Jurkat, Clone E6-1 (cell line): ENCODE measurements at regions not wholly inside any gene's neighbourhood (a gene's known extent, or its start where the extent isn't known, plus 50 kb on each side); places are given as distances from the start of the nearest gene placed in this dataset.

Experiments used
- DNase-seq: peaks from one replicate; pipeline ENCODE4 v3.0.0-alpha.2; 2011; ENCODE audit warnings: low read depth, low spot score
- H3K4me3 ChIP-seq: 2 replicates; pipeline ENCODE4 v1.5.1; 2011; ENCODE audit warnings: mild to moderate bottlenecking, low read length, control low read depth, moderate library complexity

- H3K4me3 ChIP-seq, result no peak overlapping the region
- no peak for DNase-seq
Observed at GRCh38 chr17:69605571-69605970, 191.1 kb downstream of the MAP2K6 start.

DNA sequence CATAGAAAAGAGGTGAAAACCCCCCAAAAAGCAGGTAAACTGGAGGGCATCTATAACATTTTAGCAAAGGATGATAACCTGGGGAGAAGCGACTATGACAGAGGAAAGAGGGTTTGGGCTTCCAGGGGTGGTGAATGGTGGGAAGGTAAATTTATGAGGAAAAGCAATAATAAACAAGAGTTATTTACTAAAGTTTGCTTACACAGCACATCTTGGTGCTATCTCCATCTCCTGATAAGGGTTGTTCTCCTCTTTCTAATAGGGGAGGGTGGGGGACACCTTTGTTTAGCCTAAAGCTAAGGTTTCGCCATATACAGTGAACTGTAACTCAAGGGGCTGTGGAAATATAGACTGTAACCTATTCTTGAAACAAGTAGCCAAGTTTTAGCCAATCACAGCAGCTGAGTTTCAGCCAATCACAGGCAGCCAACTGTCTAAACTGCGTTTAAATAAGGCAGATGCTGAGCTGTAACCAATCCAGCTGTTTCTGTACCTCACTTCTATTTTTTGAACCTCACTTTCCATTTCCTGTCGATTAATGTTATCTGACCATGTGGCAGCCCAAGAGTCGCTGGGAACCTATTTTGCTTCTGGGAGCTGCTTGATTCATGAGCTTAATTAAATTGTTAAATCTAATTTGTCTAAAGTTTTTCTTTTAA is 191.8 kb downstream of the MAP2K6 start:
- no peak overlapping the region for H3K4me3 ChIP-seq
- DNase-seq, result no peak

DNA sequence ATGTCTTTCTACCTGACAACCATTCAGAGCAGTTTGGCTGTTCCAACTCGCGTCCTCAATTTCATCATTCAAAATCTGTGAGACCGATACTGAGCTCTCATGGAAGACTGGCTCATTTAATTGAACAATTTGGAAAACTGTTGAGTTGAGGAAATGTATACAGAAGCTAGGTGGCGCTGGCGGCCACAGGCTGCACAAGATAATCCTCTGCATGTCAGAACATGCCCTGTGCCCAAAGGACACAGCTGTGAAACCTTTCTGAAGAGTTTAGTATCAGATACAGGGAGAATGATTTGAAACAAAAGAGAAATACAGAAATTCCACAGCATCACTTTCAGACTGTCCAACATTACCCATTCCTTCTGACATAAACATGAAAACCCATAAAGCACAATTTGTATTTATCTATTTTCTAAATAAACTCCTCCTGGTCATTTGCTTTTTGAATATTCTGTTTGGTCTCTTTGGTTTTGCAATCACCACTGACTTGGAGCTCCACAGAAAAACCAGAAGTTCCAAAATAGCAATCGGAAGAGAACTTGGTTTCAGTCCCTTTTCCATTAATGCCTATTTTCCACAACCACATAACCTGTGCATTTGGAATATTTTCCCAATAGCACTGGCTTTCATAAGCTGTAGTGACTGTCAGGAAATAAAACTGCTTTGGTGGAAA is 192.8 kb downstream of the MAP2K6 start:
- DNase-seq, result peak; percentile 33
- H3K4me3 ChIP-seq, result no peak overlapping the region

- no peak overlapping the region for H3K4me3 ChIP-seq
- DNase-seq, result no peak
Observed at GRCh38 chr17:69608141-69608540, 193.6 kb downstream of the MAP2K6 start.

DNA sequence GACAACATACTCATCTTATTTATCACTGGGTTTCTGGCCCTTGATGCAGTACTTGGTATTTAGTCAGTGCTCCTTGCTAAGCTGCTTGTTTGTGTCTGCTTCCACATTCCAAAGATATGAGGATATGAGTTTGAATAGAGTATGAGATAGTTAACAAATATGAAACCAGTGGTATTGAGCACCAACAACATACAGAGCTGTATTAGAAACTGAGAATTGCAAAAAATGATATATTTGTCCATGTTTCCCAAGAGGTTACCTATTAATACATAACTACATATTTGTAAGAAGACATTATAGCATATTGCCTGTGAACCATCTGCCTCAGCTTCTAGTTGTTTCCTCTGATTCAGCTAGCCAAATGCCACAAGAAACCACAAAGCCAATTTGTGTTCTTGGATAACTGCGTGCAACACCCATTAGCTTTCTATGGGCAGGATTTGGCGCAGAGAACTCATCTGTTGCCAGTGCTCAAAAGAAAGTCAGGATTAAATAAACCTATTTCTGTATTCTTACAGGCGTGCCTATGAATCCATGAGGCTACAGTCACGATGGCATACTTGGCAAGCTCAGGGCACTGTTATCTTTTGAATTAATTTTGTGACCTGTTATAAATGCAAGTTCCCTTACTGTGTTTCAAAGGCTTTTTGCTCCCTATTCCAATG is 194.4 kb downstream of the MAP2K6 start:
- no peak for DNase-seq
- H3K4me3 ChIP-seq, result no peak overlapping the region

DNA sequence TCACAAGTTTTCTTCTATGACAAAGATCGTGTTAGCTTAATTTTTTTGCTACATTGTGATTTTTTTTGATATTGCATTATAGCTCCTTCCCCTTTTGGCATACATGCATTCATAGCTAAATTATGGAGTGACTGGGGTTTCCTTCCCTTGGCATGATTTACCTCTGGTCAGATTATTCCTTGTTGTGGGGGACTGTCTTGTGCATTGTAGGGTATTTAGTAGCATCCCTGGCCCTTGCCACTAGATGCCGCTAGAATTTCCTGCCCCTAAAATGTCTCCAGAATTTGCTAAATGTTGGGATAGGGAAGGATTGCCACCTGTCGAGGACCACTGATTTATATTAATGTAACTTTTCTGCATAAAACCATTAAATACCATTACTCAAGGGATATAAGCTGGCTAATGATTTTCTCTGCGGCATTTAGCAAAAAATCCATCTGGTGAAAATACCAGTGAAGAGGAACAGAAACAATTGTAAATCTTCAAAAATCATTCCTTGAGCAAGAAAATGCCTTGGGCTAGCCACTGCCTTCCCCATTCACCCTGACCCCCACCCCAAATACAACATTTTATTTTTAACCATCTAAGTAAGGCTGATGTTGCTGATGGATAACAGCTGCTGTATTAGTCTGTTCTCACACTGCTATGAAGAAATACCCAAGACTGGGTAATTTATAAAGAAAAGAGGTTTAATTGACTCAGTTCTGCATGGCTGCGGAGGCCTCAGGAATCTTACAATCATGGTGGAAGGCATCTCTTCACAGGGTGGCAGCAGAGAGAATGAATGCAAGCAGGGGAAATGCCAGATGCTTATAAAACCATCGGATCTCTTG is 195.2 kb downstream of the MAP2K6 start:
- DNase-seq, result no peak
- no peak overlapping the region for H3K4me3 ChIP-seq

GRCh38 chr17:69620363-69620762 is 205.9 kb downstream of the MAP2K6 start:
- no peak for DNase-seq
- no peak overlapping the region for H3K4me3 ChIP-seq

DNA sequence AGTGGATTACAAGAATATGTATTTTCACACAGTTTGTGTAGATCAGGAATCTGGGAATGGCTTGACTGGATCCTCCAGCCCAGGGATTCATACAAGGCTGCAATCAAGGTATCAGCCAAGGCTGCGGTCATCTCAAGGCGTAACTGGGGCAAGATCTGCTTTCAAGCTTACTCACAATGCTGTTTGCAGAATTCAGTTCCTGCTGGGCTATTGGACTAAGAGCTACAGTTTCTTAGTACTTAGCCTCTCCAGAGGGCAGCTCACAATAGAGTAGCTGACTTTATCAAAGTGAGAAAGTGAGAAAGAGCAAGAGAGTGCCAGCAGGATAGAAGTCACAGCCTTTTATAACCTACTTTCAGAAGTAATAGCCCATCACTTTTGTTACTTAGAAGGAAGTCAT is 211.0 kb downstream of the MAP2K6 start:
- DNase-seq, result no peak
- no peak overlapping the region for H3K4me3 ChIP-seq

DNA sequence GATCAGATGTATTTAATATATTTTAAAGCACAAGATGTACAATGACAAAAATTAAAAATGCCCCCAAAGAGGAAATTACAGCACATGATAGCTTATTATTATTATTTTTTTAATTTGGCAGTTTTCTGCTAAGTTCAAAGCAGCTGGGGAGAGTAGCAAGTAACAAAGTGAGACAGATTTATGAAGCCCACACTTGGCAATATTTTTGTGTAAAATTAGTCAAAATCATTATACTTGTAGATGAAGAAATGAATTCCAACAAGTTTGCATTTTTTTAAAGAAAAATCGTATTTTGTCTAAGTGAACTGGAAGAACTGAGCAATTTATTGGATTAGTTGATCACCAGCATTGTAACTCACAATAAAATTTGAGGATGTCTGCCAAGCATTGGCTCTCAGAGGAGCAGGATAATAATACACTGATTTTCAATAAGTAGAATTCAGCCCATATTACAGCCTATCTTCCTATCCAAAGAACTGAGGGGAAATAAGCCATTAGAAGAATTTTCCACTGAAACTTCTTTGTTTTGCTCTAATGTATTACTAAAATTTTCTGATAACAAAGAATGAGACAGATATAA is 215.6 kb downstream of the MAP2K6 start:
- no peak for DNase-seq
- no peak overlapping the region for H3K4me3 ChIP-seq

DNA sequence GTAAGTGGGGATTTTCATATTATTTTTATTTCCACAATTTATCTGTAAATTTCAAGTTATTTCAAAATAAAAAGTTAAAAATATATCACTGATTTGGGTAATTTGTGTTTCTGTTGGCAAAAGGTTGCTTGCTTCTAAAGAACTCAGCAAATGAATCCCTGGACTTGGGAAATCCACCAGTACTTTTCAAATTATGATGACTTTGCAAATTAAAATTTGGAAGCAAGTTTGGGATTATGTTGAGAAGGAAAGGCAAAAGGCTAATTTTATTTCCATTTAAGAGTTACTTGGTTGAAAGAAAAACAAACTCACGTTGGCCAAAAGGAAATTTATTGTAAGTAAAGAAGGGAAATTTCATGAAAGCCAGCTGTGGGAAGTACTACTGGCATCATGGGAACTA is 220.3 kb downstream of the MAP2K6 start:
- H3K4me3 ChIP-seq, result no peak overlapping the region
- no peak for DNase-seq

DNA sequence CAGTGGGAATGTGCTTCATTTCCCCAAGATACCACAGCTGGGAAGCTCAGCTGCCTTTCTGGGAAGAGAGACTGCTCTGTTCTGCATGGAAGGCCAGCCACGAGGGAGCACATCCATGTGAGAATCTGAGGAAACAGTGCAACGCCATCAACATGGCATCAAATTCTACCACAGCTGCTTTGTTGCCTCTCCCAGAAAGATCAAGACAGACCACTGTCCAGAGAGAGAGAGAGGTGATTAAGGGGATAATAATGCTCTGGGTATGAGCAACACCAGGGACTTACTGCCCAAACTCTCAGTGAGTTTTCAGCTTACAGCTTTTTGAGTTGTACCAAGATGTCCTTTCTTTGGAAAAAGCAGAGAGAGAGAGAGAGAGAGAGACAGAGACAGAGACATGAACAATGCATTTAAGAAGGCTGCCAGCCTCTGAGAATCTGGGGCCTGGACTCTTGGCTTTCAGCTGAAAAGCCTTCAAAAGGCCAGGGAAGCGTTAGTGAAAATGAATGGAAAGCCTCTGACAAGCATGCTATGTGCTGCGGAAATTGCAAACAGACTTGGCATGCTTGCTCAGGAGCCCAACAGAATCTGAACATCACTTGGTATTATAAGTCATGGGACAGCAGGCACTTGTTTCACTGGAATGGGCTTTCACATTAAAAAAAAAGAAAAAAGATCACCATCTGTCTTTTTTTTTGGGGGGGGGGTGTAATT is 223.1 kb downstream of the MAP2K6 start:
- no peak for DNase-seq
- H3K4me3 ChIP-seq, result no peak overlapping the region

- DNase-seq, result no peak
- H3K4me3 ChIP-seq, result no peak overlapping the region
Observed at GRCh38 chr17:69639096-69639495, 224.6 kb downstream of the MAP2K6 start.

GRCh38 chr17:69640073-69640472 is 225.6 kb downstream of the MAP2K6 start:
- DNase-seq, result no peak
- H3K4me3 ChIP-seq, result no peak overlapping the region

DNA sequence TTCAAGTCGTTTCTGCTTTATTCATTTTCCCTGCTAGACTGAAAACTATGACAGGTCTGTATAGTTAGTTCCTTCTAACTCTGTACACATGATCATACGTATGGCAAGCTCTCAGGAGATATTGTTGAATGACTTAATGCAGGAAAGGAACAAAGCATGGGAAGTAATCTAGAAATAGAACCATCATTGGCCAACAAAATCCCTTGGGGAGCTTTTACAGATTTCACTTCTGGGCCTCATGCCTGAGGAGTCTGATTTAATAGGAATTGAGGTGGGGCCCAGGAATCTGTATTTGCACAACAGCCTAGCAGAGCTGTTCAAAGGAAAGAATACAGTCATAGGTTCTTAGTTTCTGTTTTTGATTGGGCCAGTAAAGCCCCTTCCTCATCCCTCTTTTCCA is 229.2 kb downstream of the MAP2K6 start:
- no peak for DNase-seq
- no peak overlapping the region for H3K4me3 ChIP-seq

DNA sequence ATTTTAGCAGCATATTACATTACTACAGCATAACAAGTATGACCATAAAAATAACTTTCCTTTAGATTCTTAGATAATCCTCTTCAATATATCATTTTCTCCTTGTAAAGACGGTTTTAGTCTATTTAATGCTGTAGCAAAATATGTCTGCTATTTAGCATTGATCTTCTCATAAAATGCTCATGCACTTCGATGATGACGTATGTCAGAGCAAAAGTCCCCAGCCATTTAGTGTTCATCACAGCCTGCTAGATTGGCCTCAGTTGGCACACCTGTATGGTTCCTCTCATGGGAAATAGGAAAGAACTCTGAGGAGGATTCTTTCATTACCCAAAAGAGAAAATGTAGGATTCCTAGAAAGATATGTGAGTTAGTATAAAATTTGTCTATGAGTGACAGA is 232.2 kb downstream of the MAP2K6 start:
- H3K4me3 ChIP-seq, result no peak overlapping the region
- DNase-seq, result no peak

DNA sequence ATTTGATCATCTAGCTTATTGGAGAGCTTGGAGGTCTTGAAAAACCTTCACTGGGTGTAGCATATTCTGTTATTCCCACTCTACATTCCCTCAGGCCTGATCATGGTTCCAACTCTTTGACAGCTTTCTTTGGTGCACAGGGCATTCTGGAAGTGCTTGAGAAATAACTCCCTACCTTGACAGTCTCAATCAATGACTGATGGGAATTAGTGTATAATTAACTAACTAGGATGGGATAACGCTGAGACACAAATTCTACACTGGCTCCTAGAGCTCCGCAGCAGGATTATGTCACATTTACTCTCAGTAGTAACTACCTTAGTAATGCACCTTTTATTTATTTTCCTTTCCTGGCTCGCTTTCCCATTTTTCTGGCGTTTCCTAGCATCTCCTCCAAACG is 236.4 kb downstream of the MAP2K6 start:
- DNase-seq, result no peak
- H3K4me3 ChIP-seq, result no peak overlapping the region

DNA sequence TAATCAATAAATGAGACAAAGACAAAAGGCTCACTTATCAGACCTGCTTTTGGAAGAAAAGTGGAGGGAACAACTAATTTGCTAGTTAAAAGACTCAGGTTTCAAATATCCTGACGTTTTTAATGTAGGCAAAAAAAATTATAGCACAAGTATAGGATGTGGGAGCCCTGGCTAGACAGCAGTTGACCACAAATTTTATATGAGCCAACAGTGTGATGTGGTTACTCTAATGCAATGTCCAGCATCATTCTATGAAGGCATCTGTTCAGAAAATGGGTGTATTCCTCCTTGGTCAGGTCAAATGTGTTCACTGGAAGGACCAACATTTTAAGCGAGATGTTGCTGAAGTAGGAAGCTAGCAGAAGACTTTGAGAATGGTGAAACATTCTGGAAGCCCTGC is 237.4 kb downstream of the MAP2K6 start:
- no peak for DNase-seq
- no peak overlapping the region for H3K4me3 ChIP-seq

DNA sequence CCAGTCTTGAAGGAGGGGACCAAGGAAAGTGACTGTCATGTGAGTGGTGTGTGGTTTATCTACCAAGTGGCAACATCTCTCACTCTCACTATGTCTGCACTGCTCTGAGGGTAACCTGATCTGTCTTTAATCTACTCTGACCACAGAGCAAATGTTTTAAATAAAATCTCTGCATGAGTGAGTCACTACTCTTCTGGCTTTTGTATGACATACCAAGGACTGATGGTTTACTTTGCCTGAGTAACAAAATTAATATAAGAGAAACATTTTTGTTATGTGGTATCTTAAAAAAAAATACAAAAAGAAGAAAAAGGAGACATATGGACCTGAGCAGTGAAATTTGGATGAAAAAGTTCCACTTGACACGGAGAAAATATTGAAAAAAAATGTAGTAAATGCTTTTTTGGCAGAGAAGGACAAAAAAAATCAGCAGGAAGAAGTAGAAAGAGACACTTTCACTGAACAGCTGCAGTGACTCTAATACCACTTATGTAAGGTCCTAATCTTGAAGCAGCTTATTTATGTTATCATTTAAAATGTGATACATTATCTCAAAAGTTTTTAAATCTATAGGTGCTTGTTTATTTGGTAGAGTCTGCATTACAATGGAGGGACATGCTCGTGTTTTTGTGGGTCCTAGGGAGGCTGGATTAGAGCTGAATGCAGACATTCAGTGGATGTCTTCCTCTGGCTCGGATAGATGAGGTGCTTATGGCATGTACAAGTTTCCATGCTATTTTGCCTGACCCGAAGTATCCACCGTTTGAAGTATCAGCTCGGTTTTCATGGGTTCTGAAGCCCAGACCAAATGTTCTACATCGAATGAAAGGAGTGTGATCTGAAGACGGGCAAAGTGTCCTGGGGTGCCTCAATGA is 240.7 kb downstream of the MAP2K6 start:
- DNase-seq, result peak; percentile 7
- H3K4me3 ChIP-seq, result no peak overlapping the region
